ENCODE measurements at regions not wholly inside any gene's neighbourhood (a gene's known extent, or its start where the extent isn't known, plus 50 kb on each side); places are given as distances from the start of the nearest gene placed in this dataset.

DNA sequence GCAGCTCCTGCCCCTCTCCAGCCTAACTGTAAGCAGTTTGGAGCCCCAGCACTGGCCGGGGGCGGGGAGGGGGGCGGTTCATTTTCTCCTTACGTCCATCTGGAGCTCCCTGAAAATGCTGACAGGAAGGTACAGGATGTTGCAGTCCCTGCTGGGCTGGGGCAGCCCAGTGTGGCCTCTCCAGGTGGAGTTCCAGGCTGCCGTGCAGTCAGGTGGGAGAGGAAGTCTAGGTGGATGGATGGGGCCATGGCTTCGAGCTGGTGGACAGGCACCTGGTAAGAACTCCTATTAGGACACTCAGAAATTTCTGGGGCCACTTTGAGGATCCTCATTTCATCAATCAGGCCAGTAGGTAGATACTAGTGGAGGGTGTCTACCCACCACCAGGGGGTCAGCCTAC, 295.2 kb downstream of the CDH26 start:
- ATAC-seq (ENCODE audit: poor library complexity): no peak
- DNase-seq: no peak
- intact Hi-C loops (cut with DNase I): no loop called here

DNA sequence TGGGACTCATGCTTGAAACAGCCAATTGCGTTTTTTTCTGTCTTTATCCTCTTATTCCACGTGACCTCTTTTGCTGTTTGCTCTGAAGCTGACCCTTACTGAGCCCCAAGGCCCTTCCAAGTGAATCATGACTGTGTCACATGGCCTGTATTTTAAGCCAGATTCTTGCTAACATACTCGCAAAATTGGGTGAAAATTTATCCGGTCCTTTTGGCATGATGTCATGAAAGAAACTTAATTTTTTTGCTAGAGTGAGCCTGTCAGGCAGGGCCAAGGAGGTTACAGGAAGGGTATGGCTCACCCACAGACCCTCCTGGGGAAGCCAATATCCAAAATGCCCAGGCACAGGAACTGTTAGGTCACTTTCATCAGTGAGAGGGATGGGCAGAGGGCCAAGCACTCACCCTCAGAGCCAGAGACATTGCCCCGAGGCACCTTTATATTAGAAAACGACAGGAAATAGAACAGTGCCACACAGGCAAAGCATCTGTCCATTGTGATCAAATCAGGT, 296.7 kb downstream of the CDH26 start:
- intact Hi-C loops (cut with DNase I): no loop called here
- no peak for ATAC-seq (ENCODE audit: poor library complexity)

GRCh38 chr20:60255415-60255814, 297.2 kb downstream of the CDH26 start:
- DNase-seq (no peak), ATAC-seq (ENCODE audit: poor library complexity) (no peak)
- intact Hi-C loops (cut with DNase I): no loop called here

More for the DNA sequence above, 296.7 kb downstream of the CDH26 start:
- DNase-seq: no peak

- intact Hi-C loops (cut with DNase I): no loop called here
- no peak for ATAC-seq (ENCODE audit: poor library complexity)
- no peak for DNase-seq
Measured at GRCh38 chr20:60255866-60256265, 297.6 kb downstream of the CDH26 start.

GRCh38 chr20:60256811-60257210, 298.6 kb downstream of the CDH26 start:
- DNase-seq (no peak), ATAC-seq (ENCODE audit: poor library complexity) (no peak)
- intact Hi-C loops (cut with DNase I): no loop called here

- ATAC-seq (ENCODE audit: poor library complexity): no peak
- DNase-seq: no peak
- intact Hi-C loops (cut with DNase I): no loop called here
Measured at GRCh38 chr20:60257671-60258070, 299.4 kb downstream of the CDH26 start.

DNA sequence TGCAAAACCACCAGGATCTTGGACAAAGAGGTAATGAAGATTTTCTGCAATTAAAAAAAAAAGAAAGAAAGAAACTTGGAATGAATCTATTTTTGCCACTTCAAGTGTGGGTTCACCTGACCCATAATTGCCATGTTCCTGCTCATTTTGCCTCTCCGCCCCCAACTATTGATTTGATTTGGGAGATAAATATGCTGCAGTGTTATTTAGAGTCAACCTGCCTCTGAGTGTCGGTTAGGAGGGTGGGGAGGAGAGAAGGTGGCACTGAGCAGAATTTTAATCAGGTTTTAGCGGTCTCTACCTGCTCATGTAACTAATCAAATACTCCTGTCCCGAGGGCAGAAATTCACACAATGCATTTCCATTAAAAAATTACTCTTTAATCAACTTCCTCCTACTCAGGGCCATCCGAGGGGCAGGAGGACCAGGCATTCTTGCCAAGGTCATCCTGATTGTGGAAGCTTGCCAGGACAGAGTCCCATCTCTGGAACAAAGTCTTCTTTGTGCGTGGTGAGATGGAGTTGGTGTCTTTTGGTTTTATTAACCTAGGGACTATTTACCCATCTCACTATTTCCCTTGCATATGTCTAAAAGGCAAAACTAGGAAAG, 300.1 kb downstream of the CDH26 start:
- intact Hi-C loops (cut with DNase I): no loop called here
- no peak for ATAC-seq (ENCODE audit: poor library complexity)
- DNase-seq: no peak

- intact Hi-C loops (cut with DNase I): loop anchor here (10.0 kb wide), 1 partner anchor 207 kb away; no protein-coding TSS in a partner anchor
- ATAC-seq (ENCODE audit: poor library complexity) (no peak), DNase-seq (no peak)
Measured at GRCh38 chr20:60261333-60261732, 303.1 kb downstream of the CDH26 start.

- DNase-seq (peak; percentile 56), ATAC-seq (ENCODE audit: poor library complexity) (no peak)
- intact Hi-C loops (cut with DNase I): loop anchor here (10.0 kb wide), 1 partner anchor 208 kb away; no protein-coding TSS in a partner anchor
Measured at GRCh38 chr20:60262967-60263603, 304.9 kb downstream of the CDH26 start.

GRCh38 chr20:60263725-60264709, 305.8 kb downstream of the CDH26 start:
- intact Hi-C loops (cut with DNase I): loop anchor here (10.0 kb wide), 1 partner anchor 209 kb away; no protein-coding TSS in a partner anchor
- no peak for DNase-seq
- no peak for ATAC-seq (ENCODE audit: poor library complexity)

- intact Hi-C loops (cut with DNase I): loop anchor here (10.0 kb wide), 1 partner anchor 211 kb away; no protein-coding TSS in a partner anchor
- DNase-seq (no peak), ATAC-seq (ENCODE audit: poor library complexity) (no peak)
Measured at GRCh38 chr20:60266177-60266823, 308.1 kb downstream of the CDH26 start.

GRCh38 chr20:60268491-60268890, 310.3 kb downstream of the CDH26 start:
- intact Hi-C loops (cut with DNase I): loop anchor here (10.0 kb wide), 1 partner anchor 214 kb away; no protein-coding TSS in a partner anchor
- ATAC-seq (ENCODE audit: poor library complexity) (no peak), DNase-seq (no peak)

DNA sequence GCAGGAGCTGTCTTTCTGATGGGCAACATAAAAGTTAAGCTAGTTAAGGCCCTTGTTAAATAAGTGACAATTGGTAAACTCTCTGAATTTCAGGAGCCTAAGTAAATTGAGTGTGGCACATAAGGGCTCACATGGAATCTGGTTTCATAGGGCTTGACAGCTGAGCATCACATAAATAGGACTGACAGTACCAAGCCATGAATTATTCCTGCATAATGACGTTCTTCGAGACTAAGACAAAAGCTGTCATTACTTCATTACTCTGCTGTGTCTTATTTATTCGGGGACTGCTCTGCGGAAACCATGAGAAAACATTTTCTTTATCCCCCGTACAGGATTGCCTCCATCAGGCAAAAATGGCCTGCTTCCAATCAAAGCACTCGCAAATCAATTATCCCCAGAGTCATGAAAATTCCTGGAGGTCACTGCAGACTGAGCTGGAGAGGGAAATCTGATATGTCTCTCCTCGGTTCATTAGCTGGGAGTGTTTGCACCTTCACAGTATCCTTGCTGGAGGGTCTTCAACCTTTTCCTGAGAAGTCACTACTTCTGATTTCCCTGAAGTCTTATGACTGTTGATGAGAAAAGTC, 311.4 kb downstream of the CDH26 start:
- DNase-seq (no peak), ATAC-seq (ENCODE audit: poor library complexity) (no peak)
- intact Hi-C loops (cut with DNase I): loop anchor here (10.0 kb wide), 1 partner anchor 215 kb away; no protein-coding TSS in a partner anchor

- ATAC-seq (ENCODE audit: poor library complexity) (no peak), DNase-seq (no peak)
- intact Hi-C loops (cut with DNase I): no loop called here
Measured at GRCh38 chr20:60270341-60270740, 312.1 kb downstream of the CDH26 start.

- ATAC-seq (ENCODE audit: poor library complexity) (no peak), DNase-seq (no peak)
- intact Hi-C loops (cut with DNase I): no loop called here
Measured at GRCh38 chr20:60271597-60271996, 313.4 kb downstream of the CDH26 start.

GRCh38 chr20:60272790-60273189, 314.6 kb downstream of the CDH26 start:
- DNase-seq (no peak), ATAC-seq (ENCODE audit: poor library complexity) (no peak)
- intact Hi-C loops (cut with DNase I): no loop called here

GRCh38 chr20:60274717-60275116, 316.5 kb downstream of the CDH26 start:
- DNase-seq (no peak), ATAC-seq (ENCODE audit: poor library complexity) (no peak)
- intact Hi-C loops (cut with DNase I): no loop called here

DNA sequence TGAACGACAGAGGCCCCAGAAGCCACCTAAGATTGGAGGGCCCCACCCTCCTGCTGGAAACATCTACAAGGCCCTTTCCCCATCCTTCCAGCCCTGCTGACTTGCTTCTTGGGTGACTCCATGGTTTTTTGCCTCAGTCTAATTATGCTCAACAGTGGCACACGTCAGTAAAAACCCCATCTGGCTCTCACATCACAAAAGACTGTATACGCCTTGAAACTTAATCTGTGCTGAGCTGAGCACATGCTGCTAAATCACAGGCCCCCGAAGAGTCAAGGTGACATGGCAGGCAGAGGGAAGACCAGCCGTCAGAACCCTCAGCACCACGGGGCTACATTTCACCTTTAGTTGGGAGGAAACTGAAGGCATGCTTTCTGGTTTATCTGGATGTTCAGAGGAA, 323.1 kb downstream of the CDH26 start:
- DNase-seq (no peak), ATAC-seq (ENCODE audit: poor library complexity) (no peak)
- intact Hi-C loops (cut with DNase I): no loop called here

All from Right ventricle myocardium superior (tissue), 1 donor.